Nephron progenitor cell (in vitro differentiated cells): ENCODE measurements at regions not wholly inside any gene's neighbourhood (a gene's known extent, or its start where the extent isn't known, plus 50 kb on each side); places are given as distances from the start of the nearest gene placed in this dataset.

Source experiments
- DNase-seq: peaks from one replicate; pipeline ENCODE4 v3.0.0; 2021
- H3K27ac Mint-ChIP-seq: 2 replicates; pipeline ENCODE4 v1.8.0; 2021; ENCODE audit warnings: mild to moderate bottlenecking, moderate library complexity, mixed read lengths
- H3K27me3 Mint-ChIP-seq: 2 replicates; pipeline ENCODE4 v1.8.0; 2021; ENCODE audit warnings: mild to moderate bottlenecking, low read depth, mixed read lengths; ENCODE audit not compliant: poor library complexity
- H3K36me3 Mint-ChIP-seq: 2 replicates; pipeline ENCODE4 v1.8.0; 2021; ENCODE audit warnings: low read depth, mixed read lengths
- H3K4me1 Mint-ChIP-seq: 2 replicates; pipeline ENCODE4 v1.8.0; 2021; ENCODE audit warnings: mixed read lengths
- H3K4me3 Mint-ChIP-seq: 2 replicates; pipeline ENCODE4 v1.8.0; 2021; ENCODE audit warnings: mild to moderate bottlenecking, moderate library complexity, mixed read lengths
- H3K9me3 Mint-ChIP-seq: 2 replicates; pipeline ENCODE4 v1.8.0; 2021; ENCODE audit warnings: mild to moderate bottlenecking, moderate library complexity, mixed read lengths
- TF ChIP-seq, protein P1 (sequence below): fragments of 200-600 bp; sonication (generic); IDR thresholded peaks from 2 replicates; pipeline ENCODE4 v1.5.0; 2021; ENCODE audit warnings: antibody characterized with exemption

- Mint-ChIP-seq H3K27ac (no peak overlapping the region), H3K9me3 (no peaks in the 10 kb centered on the region), H3K4me3 (no peak overlapping the region), H3K27me3 (no peaks in the 10 kb centered on the region), H3K36me3 (no peaks in the 10 kb centered on the region), H3K4me1 (no peaks in the 10 kb centered on the region)
- TF ChIP-seq, protein P1, sequence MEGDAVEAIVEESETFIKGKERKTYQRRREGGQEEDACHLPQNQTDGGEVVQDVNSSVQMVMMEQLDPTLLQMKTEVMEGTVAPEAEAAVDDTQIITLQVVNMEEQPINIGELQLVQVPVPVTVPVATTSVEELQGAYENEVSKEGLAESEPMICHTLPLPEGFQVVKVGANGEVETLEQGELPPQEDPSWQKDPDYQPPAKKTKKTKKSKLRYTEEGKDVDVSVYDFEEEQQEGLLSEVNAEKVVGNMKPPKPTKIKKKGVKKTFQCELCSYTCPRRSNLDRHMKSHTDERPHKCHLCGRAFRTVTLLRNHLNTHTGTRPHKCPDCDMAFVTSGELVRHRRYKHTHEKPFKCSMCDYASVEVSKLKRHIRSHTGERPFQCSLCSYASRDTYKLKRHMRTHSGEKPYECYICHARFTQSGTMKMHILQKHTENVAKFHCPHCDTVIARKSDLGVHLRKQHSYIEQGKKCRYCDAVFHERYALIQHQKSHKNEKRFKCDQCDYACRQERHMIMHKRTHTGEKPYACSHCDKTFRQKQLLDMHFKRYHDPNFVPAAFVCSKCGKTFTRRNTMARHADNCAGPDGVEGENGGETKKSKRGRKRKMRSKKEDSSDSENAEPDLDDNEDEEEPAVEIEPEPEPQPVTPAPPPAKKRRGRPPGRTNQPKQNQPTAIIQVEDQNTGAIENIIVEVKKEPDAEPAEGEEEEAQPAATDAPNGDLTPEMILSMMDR = no peak
- no peak for DNase-seq
Measured at GRCh38 chr7:114765331-114766040, 156.4 kb upstream of the MDFIC start.

DNA sequence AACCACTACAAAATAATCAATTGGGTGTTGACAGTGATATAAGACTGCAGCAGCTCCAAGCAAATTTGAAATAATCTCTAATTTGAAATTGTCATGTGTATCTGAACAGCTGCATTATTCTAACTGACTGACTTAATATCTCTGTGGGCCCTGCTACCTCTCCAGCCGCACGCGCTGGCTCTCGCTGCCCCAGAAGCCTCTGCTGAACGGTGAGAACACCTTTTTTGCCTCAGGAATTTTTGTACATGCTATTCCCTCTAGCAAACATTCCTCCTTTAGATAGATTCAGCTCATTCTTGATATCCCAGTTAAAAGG is 155.9 kb upstream of the MDFIC start:
- no peaks in the 10 kb centered on the region for H3K4me1 Mint-ChIP-seq
- no peaks in the 10 kb centered on the region for H3K36me3 Mint-ChIP-seq
- no peak overlapping the region for H3K27ac Mint-ChIP-seq
- H3K4me3 Mint-ChIP-seq = no peak overlapping the region
- no peak for DNase-seq
- no peaks in the 10 kb centered on the region for H3K9me3 Mint-ChIP-seq
- TF ChIP-seq, protein P1 = no peak
- H3K27me3 Mint-ChIP-seq = no peaks in the 10 kb centered on the region

DNA sequence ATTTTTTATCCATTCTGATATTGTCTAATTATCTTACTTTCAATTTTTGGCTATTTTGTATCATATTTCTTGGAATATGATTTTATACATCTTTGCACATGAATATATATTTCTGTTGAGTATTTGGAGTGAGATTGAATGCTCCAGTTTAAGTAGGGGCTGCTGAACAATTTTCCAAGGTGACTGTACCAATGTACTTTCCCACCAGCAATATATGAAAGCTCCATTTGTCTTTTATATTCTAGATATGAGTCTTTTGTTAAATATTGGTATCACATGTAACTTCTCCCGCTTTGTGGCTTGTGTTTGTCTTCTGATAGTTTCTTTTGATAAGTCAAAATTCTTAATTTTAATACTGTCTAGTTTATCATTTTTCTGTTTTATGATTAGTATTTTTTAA is 144.6 kb upstream of the MDFIC start:
- Mint-ChIP-seq H3K36me3 (no peaks in the 10 kb centered on the region), H3K27ac (no peak overlapping the region), H3K4me3 (no peak overlapping the region), H3K9me3 (no peaks in the 10 kb centered on the region), H3K27me3 (no peaks in the 10 kb centered on the region), H3K4me1 (no peaks in the 10 kb centered on the region)
- DNase-seq = no peak
- TF ChIP-seq, protein P1 = no peak

- TF ChIP-seq, protein P1 = no peak
- Mint-ChIP-seq H3K36me3 (no peaks in the 10 kb centered on the region), H3K27me3 (no peaks in the 10 kb centered on the region), H3K4me3 (no peak overlapping the region), H3K9me3 (peaks cover 2% of the 10 kb centered on the region), H3K4me1 (no peaks in the 10 kb centered on the region), H3K27ac (no peak overlapping the region)
- no peak for DNase-seq
Measured at GRCh38 chr7:114783508-114783907, 138.4 kb upstream of the MDFIC start.

GRCh38 chr7:114784177-114784576 is 137.7 kb upstream of the MDFIC start:
- H3K9me3 Mint-ChIP-seq = peaks cover 4% of the 10 kb centered on the region
- H3K27ac Mint-ChIP-seq = no peak overlapping the region
- H3K4me1 Mint-ChIP-seq = no peaks in the 10 kb centered on the region
- H3K27me3 Mint-ChIP-seq = no peaks in the 10 kb centered on the region
- H3K36me3 Mint-ChIP-seq = no peaks in the 10 kb centered on the region
- TF ChIP-seq, protein P1 = no peak
- H3K4me3 Mint-ChIP-seq = no peak overlapping the region
- no peak for DNase-seq

- Mint-ChIP-seq H3K9me3 (peaks cover 4% of the 10 kb centered on the region), H3K36me3 (no peaks in the 10 kb centered on the region), H3K4me3 (no peak overlapping the region), H3K27ac (no peak overlapping the region), H3K4me1 (no peaks in the 10 kb centered on the region), H3K27me3 (no peaks in the 10 kb centered on the region)
- no peak for DNase-seq
- TF ChIP-seq, protein P1 = no peak
Measured at GRCh38 chr7:114784746-114785145, 137.1 kb upstream of the MDFIC start.
